GM19025 (cell line): ENCODE measurements at regions not wholly inside any gene's neighbourhood (a gene's known extent, or its start where the extent isn't known, plus 50 kb on each side); places are given as distances from the start of the nearest gene placed in this dataset.
"Not testable (repeated sequence)": the region's sequence is repeated elsewhere in the genome, so short reads cannot be mapped to it uniquely, and the experiment has no call there.

Experiments used
- ATAC-seq: cut with Tn5 transposase; IDR thresholded peaks from one replicate; pipeline ENCODE4 v1.9.1; 2021; ENCODE audit warnings: mild to moderate bottlenecking, low read depth, moderate library complexity; ENCODE audit not compliant: unreplicated experiment

- no peak for ATAC-seq
Observed at GRCh38 chr6:157727629-157728182, 95.3 kb upstream of the SNX9 start.

GRCh38 chr6:157728183-157728881 is 94.7 kb upstream of the SNX9 start:
- ATAC-seq: no peak

- ATAC-seq: no peak
Observed at GRCh38 chr6:157731221-157731620, 91.8 kb upstream of the SNX9 start.

GRCh38 chr6:157732007-157732406 is 91.0 kb upstream of the SNX9 start:
- ATAC-seq: no peak

GRCh38 chr6:157732416-157733161 is 90.5 kb upstream of the SNX9 start:
- ATAC-seq: no peak

- not testable (repeated sequence) for ATAC-seq
Observed at GRCh38 chr6:157736555-157736954, 86.5 kb upstream of the SNX9 start.

GRCh38 chr6:157741321-157741947 is 81.6 kb upstream of the SNX9 start:
- no peak for ATAC-seq

- no peak for ATAC-seq
Observed at GRCh38 chr6:157741948-157742556, 81.0 kb upstream of the SNX9 start.

- no peak for ATAC-seq
Observed at GRCh38 chr6:157744102-157744601, 78.9 kb upstream of the SNX9 start.

GRCh38 chr6:157746897-157747296 is 76.1 kb upstream of the SNX9 start:
- ATAC-seq: no peak

- ATAC-seq: no peak
Observed at GRCh38 chr6:157747370-157747769, 75.7 kb upstream of the SNX9 start.

- ATAC-seq: no peak
Observed at GRCh38 chr6:157748839-157749571, 74.0 kb upstream of the SNX9 start.

- not testable (repeated sequence) for ATAC-seq
Observed at GRCh38 chr6:157750973-157751372, 72.1 kb upstream of the SNX9 start.

- no peak for ATAC-seq
Observed at GRCh38 chr6:157751547-157752200, 71.4 kb upstream of the SNX9 start.

GRCh38 chr6:157752879-157753278 is 70.2 kb upstream of the SNX9 start:
- not testable (repeated sequence) for ATAC-seq

- ATAC-seq: no peak
Observed at GRCh38 chr6:157753291-157753690, 69.8 kb upstream of the SNX9 start.

GRCh38 chr6:157753801-157754200 is 69.2 kb upstream of the SNX9 start:
- not testable (repeated sequence) for ATAC-seq

GRCh38 chr6:157754351-157754750 is 68.7 kb upstream of the SNX9 start:
- no peak for ATAC-seq

GRCh38 chr6:157755032-157755745 is 67.9 kb upstream of the SNX9 start:
- ATAC-seq: no peak
